PC-9 (cell line): ENCODE measurements at regions not wholly inside any gene's neighbourhood (a gene's known extent, or its start where the extent isn't known, plus 50 kb on each side); places are given as distances from the start of the nearest gene placed in this dataset.

Experiments used
- BruUV-seq: library from RNA; stranded (reverse); fragments of 400-500 nt; replicated peaks from 2 replicates; lab custom pipeline; 2021; lab: Mats Ljungman, UMichigan
- CTCF ChIA-PET: fragments of 300-600 bp; sonication (Branson Sonifier 250); formaldehyde crosslinking; loops from one replicate; lab custom pipeline; 2022; ENCODE audit warnings: antibody characterized with exemption; lab: Charles Lee
- POLR2A ChIA-PET: fragments of 300-600 bp; sonication (Branson Sonifier 250); formaldehyde crosslinking; loops from one replicate; lab custom pipeline; 2022; ENCODE audit warnings: antibody characterized with exemption; ENCODE audit not compliant: unreplicated experiment; lab: Charles Lee
- DNase-seq, 2 experiments: peaks; one replicate each; pipeline versions ENCODE4 v3.0.0 to v3.0.0-alpha.2; 2015 to 2022; ENCODE audit warnings: mixed read lengths in 1 of 2
- H2AFZ ChIP-seq: fragments of 200-600 bp; sonication (generic); 2 replicates; pipeline ENCODE4 v1.8.1; 2017; ENCODE audit warnings: antibody characterized with exemption
- H3F3A ChIP-seq: fragments of 200-600 bp; sonication (generic); 2 replicates; pipeline ENCODE4 v1.8.1; 2017; ENCODE audit warnings: antibody characterized with exemption, mild to moderate bottlenecking, low read depth; ENCODE audit not compliant: insufficient read depth
- H3K27ac ChIP-seq: fragments of 200-600 bp; sonication (generic); 2 replicates; pipeline ENCODE4 v1.6.1; 2016; ENCODE audit warnings: mixed run types
- H3K27me3 ChIP-seq: fragments of 200-600 bp; sonication (generic); 2 replicates; pipeline ENCODE4 v1.6.1; 2016; ENCODE audit warnings: low read depth, mixed run types; ENCODE audit not compliant: insufficient read depth
- H3K36me3 ChIP-seq: fragments of 200-600 bp; sonication (generic); 2 replicates; pipeline ENCODE4 v1.6.1; 2016; ENCODE audit warnings: low read depth, mixed run types
- H3K4me1 ChIP-seq: fragments of 200-600 bp; sonication (generic); replicated peaks from 2 replicates; pipeline ENCODE4 v1.6.1; 2016; ENCODE audit warnings: mixed run types; ENCODE audit not compliant: insufficient read depth
- H3K4me2 ChIP-seq: fragments of 200-600 bp; sonication (generic); 2 replicates; pipeline ENCODE4 v1.6.1; 2017; ENCODE audit warnings: mixed run types
- H3K4me3 ChIP-seq: fragments of 200-600 bp; sonication (generic); 2 replicates; pipeline ENCODE4 v1.6.1; 2016; ENCODE audit warnings: mixed run types
- H3K79me2 ChIP-seq: fragments of 200-600 bp; sonication (generic); 2 replicates; pipeline ENCODE4 v1.6.1; 2017; ENCODE audit warnings: low read depth, mixed run types
- H3K9me2 ChIP-seq: fragments of 200-600 bp; sonication (generic); 2 replicates; pipeline ENCODE4 v1.8.1; 2017; ENCODE audit warnings: mild to moderate bottlenecking; ENCODE audit not compliant: insufficient read depth
- H3K9me3 ChIP-seq: fragments of 200-600 bp; sonication (generic); 2 replicates; pipeline ENCODE4 v1.8.1; 2016; ENCODE audit warnings: low read depth; ENCODE audit not compliant: insufficient read depth
- H4K20me1 ChIP-seq: fragments of 200-600 bp; sonication (generic); 2 replicates; pipeline ENCODE4 v1.8.1; 2017; ENCODE audit not compliant: insufficient read depth
- EZH2 ChIP-seq: fragments of 200-600 bp; sonication (generic); IDR thresholded peaks from 2 replicates; pipeline ENCODE4 v1.8.0; 2017; ENCODE audit warnings: antibody characterized with exemption, low read depth
- intact Hi-C: fragments of 100-400 bp; cut with micrococcal nuclease; formaldehyde crosslinking; loops from one replicate; pipeline ENCODE4 v1.10.0; 2022; ENCODE audit not compliant: unreplicated experiment
- TF ChIP-seq, protein P1 (sequence below): fragments of 200-600 bp; sonication (generic); conservative IDR thresholded peaks from 2 replicates; pipeline ENCODE4 v1.6.1; 2017; ENCODE audit warnings: mixed run types, antibody characterized with exemption, mild to moderate bottlenecking, moderate library complexity

DNA sequence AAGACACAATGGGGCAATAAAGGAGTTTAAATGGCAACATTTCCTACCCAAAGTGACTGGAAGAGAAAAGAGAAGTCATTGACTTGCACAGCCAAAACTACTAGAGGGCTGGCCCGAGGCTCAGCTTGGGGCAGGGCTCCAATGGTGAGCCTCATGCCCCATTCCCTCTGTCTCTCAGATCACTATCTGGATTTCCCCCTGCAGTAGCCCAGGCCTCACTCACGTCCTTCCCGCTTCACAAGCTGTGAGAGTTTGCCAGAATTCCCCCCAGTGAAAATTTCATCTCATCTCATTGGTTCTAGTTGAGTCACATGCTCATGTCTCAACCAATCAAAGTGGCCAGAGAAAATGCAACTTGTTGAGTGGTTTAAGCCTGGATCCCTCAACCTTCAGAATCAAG, 181.3 kb downstream of the WDR11 start:
- intact Hi-C loops = no loop called here
- no peak for TF ChIP-seq EZH2
- TF ChIP-seq, protein P1, sequence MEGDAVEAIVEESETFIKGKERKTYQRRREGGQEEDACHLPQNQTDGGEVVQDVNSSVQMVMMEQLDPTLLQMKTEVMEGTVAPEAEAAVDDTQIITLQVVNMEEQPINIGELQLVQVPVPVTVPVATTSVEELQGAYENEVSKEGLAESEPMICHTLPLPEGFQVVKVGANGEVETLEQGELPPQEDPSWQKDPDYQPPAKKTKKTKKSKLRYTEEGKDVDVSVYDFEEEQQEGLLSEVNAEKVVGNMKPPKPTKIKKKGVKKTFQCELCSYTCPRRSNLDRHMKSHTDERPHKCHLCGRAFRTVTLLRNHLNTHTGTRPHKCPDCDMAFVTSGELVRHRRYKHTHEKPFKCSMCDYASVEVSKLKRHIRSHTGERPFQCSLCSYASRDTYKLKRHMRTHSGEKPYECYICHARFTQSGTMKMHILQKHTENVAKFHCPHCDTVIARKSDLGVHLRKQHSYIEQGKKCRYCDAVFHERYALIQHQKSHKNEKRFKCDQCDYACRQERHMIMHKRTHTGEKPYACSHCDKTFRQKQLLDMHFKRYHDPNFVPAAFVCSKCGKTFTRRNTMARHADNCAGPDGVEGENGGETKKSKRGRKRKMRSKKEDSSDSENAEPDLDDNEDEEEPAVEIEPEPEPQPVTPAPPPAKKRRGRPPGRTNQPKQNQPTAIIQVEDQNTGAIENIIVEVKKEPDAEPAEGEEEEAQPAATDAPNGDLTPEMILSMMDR = no peak

GRCh38 chr10:121033366-121033765, 182.2 kb downstream of the WDR11 start:
- no peaks in the 10 kb centered on the region for H3K4me1 ChIP-seq
- H2AFZ ChIP-seq = no peak overlapping the region
- no peak overlapping the region for H3K4me3 ChIP-seq
- TF ChIP-seq EZH2 = no peak
- TF ChIP-seq, protein P1 = no peak
- H3K79me2 ChIP-seq = no peaks in the 10 kb centered on the region
- no peaks in the 10 kb centered on the region for H3K27me3 ChIP-seq
- H3K36me3 ChIP-seq = no peaks in the 10 kb centered on the region
- DNase-seq = no peak
- POLR2A ChIA-PET = no interaction called here
- H4K20me1 ChIP-seq = no peaks in the 10 kb centered on the region
- no TSS peak for BruUV-seq
- CTCF ChIA-PET = no interaction called here
- H3K4me2 ChIP-seq = no peak overlapping the region
- H3K9me3 ChIP-seq = no peaks in the 10 kb centered on the region
- H3F3A ChIP-seq = no peaks in the 10 kb centered on the region
- no peak overlapping the region for H3K27ac ChIP-seq
- no peaks in the 10 kb centered on the region for H3K9me2 ChIP-seq
- intact Hi-C loops = no loop called here

More for the DNA sequence above, 181.3 kb downstream of the WDR11 start:
- Histone ChIP-seq H3K9me2 (no peaks in the 10 kb centered on the region), H3K79me2 (no peaks in the 10 kb centered on the region), H3K4me2 (no peak overlapping the region), H3K4me1 (no peaks in the 10 kb centered on the region), H3K36me3 (no peaks in the 10 kb centered on the region), H3K27me3 (no peaks in the 10 kb centered on the region), H3F3A (no peaks in the 10 kb centered on the region), H2AFZ (no peak overlapping the region), H3K27ac (no peak overlapping the region), H3K9me3 (no peaks in the 10 kb centered on the region), H3K4me3 (no peak overlapping the region), H4K20me1 (no peaks in the 10 kb centered on the region)
- POLR2A ChIA-PET = no interaction called here
- CTCF ChIA-PET = no interaction called here
- no TSS peak for BruUV-seq
- DNase-seq = no peak

DNA sequence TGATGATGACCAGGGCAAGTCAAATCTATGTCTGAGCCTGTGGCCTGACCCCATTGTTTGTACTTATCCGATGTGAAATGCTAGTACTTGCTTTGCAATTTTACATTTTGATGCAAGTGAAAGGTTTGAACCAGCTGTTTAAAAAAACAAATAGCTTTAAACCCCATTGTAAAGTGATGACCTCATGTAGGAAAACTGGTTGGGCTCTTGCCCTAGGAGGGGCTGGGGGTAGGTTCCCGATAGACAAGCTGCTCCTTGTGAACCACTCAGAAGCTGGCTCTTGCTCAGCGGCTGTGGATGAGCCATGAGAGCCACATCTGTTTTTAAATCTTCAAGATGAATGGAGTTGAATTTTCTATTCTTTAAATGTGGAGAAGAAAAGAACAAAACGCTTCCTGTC, 185.3 kb downstream of the WDR11 start:
- CTCF ChIA-PET = no interaction called here
- no peak for DNase-seq
- Histone ChIP-seq H3K36me3 (no peaks in the 10 kb centered on the region), H2AFZ (no peak overlapping the region), H3K9me3 (no peaks in the 10 kb centered on the region), H3K4me2 (no peak overlapping the region), H3K4me1 (no peaks in the 10 kb centered on the region), H3K27me3 (no peaks in the 10 kb centered on the region), H3K27ac (no peak overlapping the region), H3K79me2 (no peaks in the 10 kb centered on the region), H3K9me2 (no peaks in the 10 kb centered on the region), H3K4me3 (no peak overlapping the region), H3F3A (no peaks in the 10 kb centered on the region), H4K20me1 (no peaks in the 10 kb centered on the region)
- POLR2A ChIA-PET = no interaction called here
- no peak for TF ChIP-seq EZH2
- TF ChIP-seq, protein P1 = no peak
- no TSS peak for BruUV-seq
- intact Hi-C loops = no loop called here
